B cell (primary cell): ENCODE measurements at regions not wholly inside any gene's neighbourhood (a gene's known extent, or its start where the extent isn't known, plus 50 kb on each side); places are given as distances from the start of the nearest gene placed in this dataset.

Experiments used
- ATAC-seq: fragments of 200-7000 bp; cut with Tn5 transposase; one replicate; pipeline ENCODE4 v1.10.0; 2021; ENCODE audit warnings: low read depth, mild to moderate bottlenecking, moderate number of reproducible peaks, moderate library complexity
- CTCF ChIA-PET: fragments of 350-600 bp; sonication (Branson Sonifier 250); formaldehyde crosslinking; loops from one replicate; lab custom pipeline; 2021; ENCODE audit warnings: antibody characterized with exemption, inconsistent platforms; lab: Charles Lee
- POLR2A ChIA-PET: fragments of 350-600 bp; sonication (Branson Sonifier 250); formaldehyde crosslinking; loops from one replicate; lab custom pipeline; 2021; ENCODE audit warnings: antibody characterized with exemption; lab: Charles Lee
- DNase-seq: peaks from one replicate; pipeline ENCODE4 v3.0.0; 2013
- H2AFZ ChIP-seq: 2 replicates; pipeline ENCODE4 v1.6.1; 2012; ENCODE audit warnings: mild to moderate bottlenecking, low read depth, low read length; ENCODE audit not compliant: insufficient read depth, poor library complexity, severe bottlenecking
- H3K27ac ChIP-seq, 2 donors: 1 replicate in 1 of 2; 2 replicates in 1 of 2; pipeline ENCODE4 v1.5.1; 2012 to 2013; ENCODE audit warnings: low read length in 2 of 2, mild to moderate bottlenecking in 2 of 2, moderate library complexity in 1 of 2
- H3K27me3 ChIP-seq, 4 experiments: fragments of 200-600 bp in 1 of 4; sonication (generic) in 1 of 4; replicated peaks in 1 of 4; 1 replicate in 2 of 4; 2 replicates in 2 of 4; pipeline versions ENCODE4 v1.6.1 to v1.7.0; 2013 to 2016; ENCODE audit warnings: low read length in 3 of 4, mild to moderate bottlenecking in 2 of 4, mixed read lengths in 1 of 4, moderate library complexity in 1 of 4; ENCODE audit not compliant: insufficient read depth in 4 of 4, control insufficient read depth in 3 of 4; ENCODE audit errors: control extremely low read depth in 1 of 4
- H3K36me3 ChIP-seq, 2 experiments: replicated peaks in 1 of 2; 1 replicate in 1 of 2; 2 replicates in 1 of 2; pipeline versions ENCODE4 v1.6.1 to v1.7.1; 2013; ENCODE audit warnings: low read length in 1 of 2; ENCODE audit not compliant: insufficient read depth in 2 of 2, control insufficient read depth in 1 of 2; ENCODE audit errors: control extremely low read depth in 1 of 2, extremely low read depth in 1 of 2
- H3K4me1 ChIP-seq, 2 donors: fragments of 200-600 bp in 1 of 2; sonication (generic) in 1 of 2; 1 replicate in 1 of 2; 2 replicates in 1 of 2; pipeline versions ENCODE4 v1.5.1 to v1.6.1; 2013 to 2017; ENCODE audit warnings: low read length in 2 of 2; ENCODE audit not compliant: control insufficient read depth in 2 of 2, insufficient read depth in 2 of 2
- H3K4me2 ChIP-seq: replicated peaks from 2 replicates; pipeline ENCODE3; 2012; ENCODE audit warnings: mild to moderate bottlenecking, low read depth, low read length; ENCODE audit not compliant: poor library complexity, severe bottlenecking
- H3K4me3 ChIP-seq, 5 experiments: fragments of 200-600 bp in 1 of 5; sonication (generic) in 1 of 5; 1 replicate in 3 of 5; 2 replicates in 2 of 5; pipeline versions ENCODE4 v1.5.1 to v1.7.0; 2011 to 2016; ENCODE audit warnings: low read length in 4 of 5, mild to moderate bottlenecking in 4 of 5, low read depth in 2 of 5, control low read depth in 1 of 5, moderate library complexity in 1 of 5; ENCODE audit not compliant: insufficient read depth in 1 of 5; ENCODE audit errors: control extremely low read depth in 1 of 5, extremely low read depth in 1 of 5
- H3K79me2 ChIP-seq: fragments of 200-600 bp; sonication (generic); one replicate; pipeline ENCODE4 v1.6.0; 2016; ENCODE audit warnings: low read length; ENCODE audit not compliant: control insufficient read depth, insufficient read depth
- H3K9ac ChIP-seq: fragments of 200-600 bp; sonication (generic); 2 replicates; pipeline ENCODE4 v1.6.1; 2017; ENCODE audit warnings: mild to moderate bottlenecking, low read length, moderate library complexity
- H3K9me3 ChIP-seq, 3 donors: one replicate each; pipeline versions ENCODE4 v1.6.1 to v1.7.1; 2013; ENCODE audit warnings: low read length in 2 of 3; ENCODE audit not compliant: control insufficient read depth in 2 of 3, insufficient read depth in 1 of 3; ENCODE audit errors: control extremely low read depth in 1 of 3
- H4K20me1 ChIP-seq: 2 replicates; pipeline ENCODE4 v1.6.0; 2012; ENCODE audit warnings: mild to moderate bottlenecking, low read length; ENCODE audit not compliant: insufficient read depth, control insufficient read depth, poor library complexity, severe bottlenecking
- H3K27ac Mint-ChIP-seq: one replicate; pipeline ENCODE4 v1.8.0; 2021; ENCODE audit warnings: mixed read lengths
- H3K27me3 Mint-ChIP-seq: one replicate; pipeline ENCODE4 v1.8.0; 2021; ENCODE audit warnings: mixed read lengths
- H3K4me1 Mint-ChIP-seq: one replicate; pipeline ENCODE4 v1.8.0; 2021; ENCODE audit warnings: mixed read lengths
- H3K4me3 Mint-ChIP-seq: one replicate; pipeline ENCODE4 v1.8.0; 2021; ENCODE audit warnings: mixed read lengths
- H3K9me3 Mint-ChIP-seq: one replicate; pipeline ENCODE4 v1.8.0; 2022; ENCODE audit warnings: mixed read lengths; ENCODE audit not compliant: insufficient read depth
- CTCF ChIP-seq: fragments of 200-600 bp; IDR thresholded peaks from one replicate; pipeline ENCODE4 v1.8.0; 2022; ENCODE audit warnings: antibody characterized with exemption, mild to moderate bottlenecking
- EZH2 ChIP-seq: IDR thresholded peaks from 2 replicates; pipeline ENCODE4 v1.6.1; 2012; ENCODE audit warnings: borderline replicate concordance, low read depth, mild to moderate bottlenecking, moderate library complexity, low read length; ENCODE audit not compliant: insufficient read depth, poor library complexity, severe bottlenecking
- WGBS: methylation state at CpG from one replicate; pipeline ENCODE4 v1.1.5; 2013; ENCODE audit warnings: missing lambda C conversion rate; ENCODE audit not compliant: insufficient coverage; 5-methylcytosine and 5-hydroxymethylcytosine counted together
- intact Hi-C: fragments of 100-400 bp; cut with micrococcal nuclease; formaldehyde crosslinking; loops from one replicate; pipeline ENCODE4 v1.10.0; 2022

DNA sequence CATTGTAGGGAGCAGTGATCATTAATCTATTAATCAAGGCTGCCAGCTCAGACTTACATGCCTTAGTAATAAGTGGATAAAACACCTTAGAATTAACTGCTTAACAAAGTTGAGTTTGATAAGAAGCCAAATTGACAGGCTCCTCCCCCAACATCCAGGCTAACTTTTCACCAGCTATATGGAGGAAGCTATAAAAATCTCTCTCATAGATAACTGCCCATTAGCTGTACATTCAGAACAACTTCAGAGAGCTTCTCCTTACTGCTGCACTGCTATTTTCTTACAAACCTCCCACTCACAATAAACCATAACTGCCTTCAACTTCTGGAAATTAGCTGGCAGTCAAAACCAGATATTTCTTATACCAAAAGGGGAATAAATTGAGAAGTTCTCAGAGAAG, 364.1 kb downstream of the PRELID2 start:
- intact Hi-C loops, result no loop called here
- ATAC-seq (no peak), DNase-seq (no peak)
- Mint-ChIP-seq H3K27ac (no peak overlapping the region), H3K4me3 (no peak overlapping the region), H3K9me3 (no peaks in the 10 kb centered on the region), H3K27me3 (no peaks in the 10 kb centered on the region), H3K4me1 (no peaks in the 10 kb centered on the region)
- Histone ChIP-seq H4K20me1 (no peaks in the 10 kb centered on the region), H3K36me3 (no peaks in the 10 kb centered on the region), H2AFZ (no peak overlapping the region), H3K27ac (no peak overlapping the region), H3K4me1 (no peaks in the 10 kb centered on the region), H3K9me3 (no peaks in the 10 kb centered on the region), H3K4me3 (no peak overlapping the region), H3K27me3 (no peaks in the 10 kb centered on the region), H3K9ac (no peak overlapping the region), H3K79me2 (no peaks in the 10 kb centered on the region), H3K4me2 (no peak overlapping the region)
- CTCF ChIA-PET, result no interaction called here
- POLR2A ChIA-PET, result no interaction called here
- TF ChIP-seq CTCF (no peak), EZH2 (no peak)

- DNase-seq (no peak), ATAC-seq (no peak)
- Histone ChIP-seq H3K4me2 (no peak overlapping the region), H3K79me2 (no peaks in the 10 kb centered on the region), H3K9me3 (no peaks in the 10 kb centered on the region), H3K4me1 (no peaks in the 10 kb centered on the region), H3K9ac (no peak overlapping the region), H3K27ac (no peak overlapping the region), H3K27me3 (no peaks in the 10 kb centered on the region), H2AFZ (no peak overlapping the region), H3K36me3 (no peaks in the 10 kb centered on the region), H4K20me1 (no peaks in the 10 kb centered on the region), H3K4me3 (no peak overlapping the region)
- ChIA-PET POLR2A (no interaction called here), CTCF (no interaction called here)
- Mint-ChIP-seq H3K9me3 (no peaks in the 10 kb centered on the region), H3K27me3 (no peaks in the 10 kb centered on the region), H3K4me3 (no peak overlapping the region), H3K4me1 (no peaks in the 10 kb centered on the region), H3K27ac (no peak overlapping the region)
- TF ChIP-seq CTCF, result no peak
- no peak for TF ChIP-seq EZH2
- no CpG with 5 or more reads among the region's 2 CpGs for WGBS
- intact Hi-C loops, result no loop called here
Observed at GRCh38 chr5:145470396-145470979, 364.7 kb downstream of the PRELID2 start.
